Natural killer cell (primary cell): ENCODE measurements at regions not wholly inside any gene's neighbourhood (a gene's known extent, or its start where the extent isn't known, plus 50 kb on each side); places are given as distances from the start of the nearest gene placed in this dataset.

Experiments used
- ATAC-seq, 3 donors: fragments of 150-1000 bp in 2 of 3; fragments of 200-7000 bp in 1 of 3; cut with Tn5 transposase; 1 replicate in 1 of 3; 2 replicates in 2 of 3; pipeline ENCODE4 v1.10.0; 2021; ENCODE audit warnings: mild to moderate bottlenecking in 2 of 3, moderate library complexity in 2 of 3
- DNase-seq, 2 donors: peaks; one replicate each; pipeline versions ENCODE4 v3.0.0 to v3.0.0-alpha.2; 2013 to 2021; ENCODE audit warnings: mixed read lengths in 1 of 2
- H3K27ac ChIP-seq: one replicate; pipeline ENCODE4 v1.5.1; 2013; ENCODE audit warnings: mild to moderate bottlenecking, low read length
- H3K27me3 ChIP-seq: one replicate; pipeline ENCODE4 v1.6.1; 2013; ENCODE audit warnings: low read length; ENCODE audit not compliant: control insufficient read depth, insufficient read depth
- H3K36me3 ChIP-seq: one replicate; pipeline ENCODE4 v1.6.1; 2013; ENCODE audit warnings: low read length; ENCODE audit not compliant: control insufficient read depth, insufficient read depth
- H3K4me1 ChIP-seq: one replicate; pipeline ENCODE4 v1.6.1; 2013; ENCODE audit warnings: low read length; ENCODE audit not compliant: control insufficient read depth, insufficient read depth
- H3K4me3 ChIP-seq: one replicate; pipeline ENCODE4 v1.5.1; 2013; ENCODE audit warnings: low read length
- H3K9me3 ChIP-seq: one replicate; pipeline ENCODE4 v1.6.1; 2013; ENCODE audit warnings: low read length; ENCODE audit not compliant: control insufficient read depth, insufficient read depth
- H3K27ac Mint-ChIP-seq, 2 donors: one replicate each; pipeline ENCODE4 v1.8.0; 2022; ENCODE audit warnings: mild to moderate bottlenecking in 2 of 2, mixed read lengths in 2 of 2, moderate library complexity in 1 of 2
- H3K27me3 Mint-ChIP-seq, 2 donors: one replicate each; pipeline ENCODE4 v1.8.0; 2022; ENCODE audit warnings: low read depth in 2 of 2, mixed read lengths in 2 of 2
- H3K36me3 Mint-ChIP-seq: one replicate; pipeline ENCODE4 v1.8.0; 2022; ENCODE audit warnings: mixed read lengths
- H3K4me1 Mint-ChIP-seq, 2 donors: one replicate each; pipeline ENCODE4 v1.8.0; 2022; ENCODE audit warnings: mixed read lengths in 2 of 2
- H3K4me3 Mint-ChIP-seq: one replicate; pipeline ENCODE4 v1.8.0; 2022; ENCODE audit warnings: mild to moderate bottlenecking, moderate library complexity, mixed read lengths
- H3K9me3 Mint-ChIP-seq, 2 donors: one replicate each; pipeline ENCODE4 v1.8.0; 2022; ENCODE audit warnings: mixed read lengths in 2 of 2
- WGBS: methylation state at CpG from one replicate; pipeline ENCODE4 v1.1.7; 2013; ENCODE audit warnings: missing lambda C conversion rate; ENCODE audit not compliant: insufficient coverage; 5-methylcytosine and 5-hydroxymethylcytosine counted together
- intact Hi-C: fragments of 100-400 bp; cut with micrococcal nuclease; formaldehyde crosslinking; loops from one replicate; pipeline ENCODE4 v1.14.2; 2022
- TF ChIP-seq, protein P1 (sequence below): fragments of 200-600 bp; IDR thresholded peaks from one replicate; pipeline ENCODE4 v1.8.0; 2022; ENCODE audit warnings: antibody characterized with exemption

DNA sequence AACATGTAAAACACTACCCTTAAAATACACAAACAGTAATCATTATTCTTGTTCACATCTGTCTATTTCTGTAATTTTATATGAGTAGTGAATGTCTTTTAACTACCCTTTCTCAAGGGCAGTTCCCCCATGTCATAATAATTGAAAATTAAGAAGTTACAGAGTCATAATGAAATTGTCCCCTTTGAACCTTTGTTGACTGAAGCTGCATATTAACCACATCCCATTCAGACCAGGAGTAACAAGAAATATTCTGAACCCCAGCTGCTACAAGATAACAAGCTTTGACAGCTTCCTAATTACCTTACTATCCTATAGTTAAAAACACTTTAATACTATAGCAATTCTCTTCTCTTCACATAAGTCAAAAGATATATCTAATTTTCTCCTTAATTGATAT lies 635.9 kb upstream of the SUCLG2 start:
- no peak overlapping the region for H3K27ac Mint-ChIP-seq
- Histone ChIP-seq H3K27ac (no peak overlapping the region), H3K9me3 (no peaks in the 10 kb centered on the region), H3K4me1 (no peaks in the 10 kb centered on the region), H3K4me3 (no peak overlapping the region), H3K36me3 (no peaks in the 10 kb centered on the region), H3K27me3 (no peaks in the 10 kb centered on the region)
- ATAC-seq (no peak), DNase-seq (no peak)
- intact Hi-C loops: no loop called here
- H3K4me3 Mint-ChIP-seq: no peak overlapping the region
- H3K4me1 Mint-ChIP-seq: no peaks in the 10 kb centered on the region
- no peaks in the 10 kb centered on the region for H3K36me3 Mint-ChIP-seq
- peaks cover 0 to 4% of the 10 kb centered on the region in 2 donors for H3K9me3 Mint-ChIP-seq
- no peaks in the 10 kb centered on the region for H3K27me3 Mint-ChIP-seq
- TF ChIP-seq, protein P1, sequence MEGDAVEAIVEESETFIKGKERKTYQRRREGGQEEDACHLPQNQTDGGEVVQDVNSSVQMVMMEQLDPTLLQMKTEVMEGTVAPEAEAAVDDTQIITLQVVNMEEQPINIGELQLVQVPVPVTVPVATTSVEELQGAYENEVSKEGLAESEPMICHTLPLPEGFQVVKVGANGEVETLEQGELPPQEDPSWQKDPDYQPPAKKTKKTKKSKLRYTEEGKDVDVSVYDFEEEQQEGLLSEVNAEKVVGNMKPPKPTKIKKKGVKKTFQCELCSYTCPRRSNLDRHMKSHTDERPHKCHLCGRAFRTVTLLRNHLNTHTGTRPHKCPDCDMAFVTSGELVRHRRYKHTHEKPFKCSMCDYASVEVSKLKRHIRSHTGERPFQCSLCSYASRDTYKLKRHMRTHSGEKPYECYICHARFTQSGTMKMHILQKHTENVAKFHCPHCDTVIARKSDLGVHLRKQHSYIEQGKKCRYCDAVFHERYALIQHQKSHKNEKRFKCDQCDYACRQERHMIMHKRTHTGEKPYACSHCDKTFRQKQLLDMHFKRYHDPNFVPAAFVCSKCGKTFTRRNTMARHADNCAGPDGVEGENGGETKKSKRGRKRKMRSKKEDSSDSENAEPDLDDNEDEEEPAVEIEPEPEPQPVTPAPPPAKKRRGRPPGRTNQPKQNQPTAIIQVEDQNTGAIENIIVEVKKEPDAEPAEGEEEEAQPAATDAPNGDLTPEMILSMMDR: no peak

DNA sequence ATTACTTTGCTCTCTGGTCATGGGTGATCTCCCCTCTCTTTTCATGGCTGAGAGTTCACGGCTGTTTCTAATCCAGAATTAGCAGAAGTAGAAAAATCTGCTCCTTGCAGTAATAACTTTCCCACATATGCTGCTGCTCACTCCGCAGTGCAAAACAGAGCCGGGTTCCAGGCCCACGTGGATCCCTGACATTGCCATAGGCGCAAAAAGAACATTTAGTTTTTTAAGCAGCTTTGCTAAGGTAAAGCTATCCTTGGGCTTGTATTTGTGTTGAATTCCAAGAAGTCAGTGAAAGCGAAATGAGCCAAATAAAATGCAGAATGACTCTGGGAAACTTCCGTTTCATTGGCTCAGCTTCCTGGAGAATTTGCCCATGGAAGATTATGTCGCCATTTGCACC lies 633.7 kb upstream of the SUCLG2 start:
- 87% methylated on average over 8 of the region's 8 CpGs for WGBS
- no peak overlapping the region for H3K27ac ChIP-seq
- DNase-seq (no peak), ATAC-seq (no peak)
- intact Hi-C loops: no loop called here
- no peak overlapping the region for H3K4me3 Mint-ChIP-seq
- H3K4me3 ChIP-seq: no peak overlapping the region
- no peaks in the 10 kb centered on the region for H3K4me1 Mint-ChIP-seq
- H3K27me3 ChIP-seq: no peaks in the 10 kb centered on the region
- H3K36me3 Mint-ChIP-seq: no peaks in the 10 kb centered on the region
- TF ChIP-seq, protein P1: no peak
- H3K9me3 ChIP-seq: no peaks in the 10 kb centered on the region
- no peaks in the 10 kb centered on the region for H3K36me3 ChIP-seq
- H3K27me3 Mint-ChIP-seq: no peaks in the 10 kb centered on the region
- no peak overlapping the region for H3K27ac Mint-ChIP-seq
- no peaks in the 10 kb centered on the region for H3K4me1 ChIP-seq
- H3K9me3 Mint-ChIP-seq: peaks cover 0 to 4% of the 10 kb centered on the region in 2 donors

DNA sequence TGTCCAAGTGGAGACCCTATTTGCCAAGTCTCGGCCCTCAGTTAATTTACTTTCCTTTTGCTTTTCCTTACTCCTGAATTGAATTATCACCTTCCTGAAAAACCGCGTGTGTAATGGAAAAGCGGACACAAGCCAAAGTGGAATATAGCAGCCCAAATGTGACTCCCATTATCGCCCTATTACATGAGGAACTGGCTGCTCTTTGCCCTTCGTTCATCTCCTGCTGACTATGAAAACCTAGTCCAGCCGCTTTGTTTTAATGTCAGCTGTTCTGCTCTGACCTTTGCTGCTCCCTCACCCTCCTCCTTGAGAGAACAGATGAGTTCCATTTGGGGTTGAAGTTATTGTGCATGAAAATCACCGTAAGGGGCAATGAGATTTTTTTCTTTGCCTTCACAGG lies 632.7 kb upstream of the SUCLG2 start:
- Mint-ChIP-seq H3K9me3 (peaks cover 1 to 6% of the 10 kb centered on the region in 2 donors), H3K27ac (no peak overlapping the region), H3K4me1 (no peaks in the 10 kb centered on the region), H3K36me3 (no peaks in the 10 kb centered on the region), H3K27me3 (no peaks in the 10 kb centered on the region), H3K4me3 (no peak overlapping the region)
- no peaks in the 10 kb centered on the region for H3K27me3 ChIP-seq
- no peaks in the 10 kb centered on the region for H3K36me3 ChIP-seq
- H3K4me1 ChIP-seq: no peaks in the 10 kb centered on the region
- no peak for ATAC-seq
- H3K27ac ChIP-seq: no peak overlapping the region
- 78% methylated on average over 7 of the region's 8 CpGs for WGBS
- no peak overlapping the region for H3K4me3 ChIP-seq
- intact Hi-C loops: no loop called here
- TF ChIP-seq, protein P1: no peak
- H3K9me3 ChIP-seq: no peaks in the 10 kb centered on the region
- DNase-seq: no peak

DNA sequence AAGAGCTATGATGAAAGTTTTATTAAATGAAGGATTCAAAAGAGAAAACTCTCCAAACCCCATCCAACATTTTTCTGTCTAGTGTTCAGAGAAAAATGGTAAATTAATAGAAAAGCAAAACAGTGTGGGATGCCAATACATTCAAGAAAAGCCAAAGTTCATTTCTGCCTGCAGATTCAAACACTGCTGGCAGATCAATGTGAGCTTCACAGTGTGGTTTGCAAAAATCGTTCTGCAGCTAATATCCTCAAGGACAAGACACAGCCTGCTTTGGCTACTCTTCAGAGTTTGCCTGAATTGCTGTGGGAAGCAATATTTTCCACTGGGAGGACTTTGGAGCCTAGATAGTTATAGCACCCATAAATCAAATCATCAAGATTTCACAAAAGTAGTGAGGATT lies 619.9 kb upstream of the SUCLG2 start:
- no peak overlapping the region for H3K27ac Mint-ChIP-seq
- ATAC-seq (no peak), DNase-seq (no peak)
- no peak overlapping the region for H3K4me3 ChIP-seq
- peaks cover 2 to 5% of the 10 kb centered on the region in 2 donors for H3K9me3 Mint-ChIP-seq
- no peaks in the 10 kb centered on the region for H3K36me3 ChIP-seq
- H3K4me1 ChIP-seq: no peaks in the 10 kb centered on the region
- WGBS: 57% methylated on average over 1 of the region's 1 CpG
- no peak overlapping the region for H3K4me3 Mint-ChIP-seq
- no peaks in the 10 kb centered on the region for H3K36me3 Mint-ChIP-seq
- H3K27me3 ChIP-seq: no peaks in the 10 kb centered on the region
- no peaks in the 10 kb centered on the region for H3K4me1 Mint-ChIP-seq
- no peak overlapping the region for H3K27ac ChIP-seq
- H3K27me3 Mint-ChIP-seq: no peaks in the 10 kb centered on the region
- intact Hi-C loops: no loop called here
- H3K9me3 ChIP-seq: no peaks in the 10 kb centered on the region
- TF ChIP-seq, protein P1: no peak
